ENCODE measurements at regions not wholly inside any gene's neighbourhood (a gene's known extent, or its start where the extent isn't known, plus 50 kb on each side); places are given as distances from the start of the nearest gene placed in this dataset.

DNA sequence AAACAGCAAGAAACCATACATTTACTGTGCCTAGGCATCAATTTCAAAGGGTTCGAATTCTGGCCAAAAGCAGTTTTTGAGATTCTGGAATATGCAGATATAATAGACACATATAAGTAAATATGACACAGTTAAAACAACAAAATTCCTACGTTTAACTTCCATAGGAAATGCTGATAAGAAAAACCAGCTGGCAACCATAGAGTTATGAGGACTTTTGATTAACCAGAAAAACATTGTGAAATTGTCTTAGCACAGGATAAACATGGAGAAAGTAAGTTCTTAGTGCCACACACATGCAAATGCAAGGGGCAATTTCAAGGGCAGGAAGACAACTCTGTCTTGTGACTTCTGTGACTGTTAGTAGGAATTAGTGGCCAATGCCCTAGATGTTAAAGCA lies 702.1 kb downstream of the TNS3 start:
- TF ChIP-seq, protein P1, sequence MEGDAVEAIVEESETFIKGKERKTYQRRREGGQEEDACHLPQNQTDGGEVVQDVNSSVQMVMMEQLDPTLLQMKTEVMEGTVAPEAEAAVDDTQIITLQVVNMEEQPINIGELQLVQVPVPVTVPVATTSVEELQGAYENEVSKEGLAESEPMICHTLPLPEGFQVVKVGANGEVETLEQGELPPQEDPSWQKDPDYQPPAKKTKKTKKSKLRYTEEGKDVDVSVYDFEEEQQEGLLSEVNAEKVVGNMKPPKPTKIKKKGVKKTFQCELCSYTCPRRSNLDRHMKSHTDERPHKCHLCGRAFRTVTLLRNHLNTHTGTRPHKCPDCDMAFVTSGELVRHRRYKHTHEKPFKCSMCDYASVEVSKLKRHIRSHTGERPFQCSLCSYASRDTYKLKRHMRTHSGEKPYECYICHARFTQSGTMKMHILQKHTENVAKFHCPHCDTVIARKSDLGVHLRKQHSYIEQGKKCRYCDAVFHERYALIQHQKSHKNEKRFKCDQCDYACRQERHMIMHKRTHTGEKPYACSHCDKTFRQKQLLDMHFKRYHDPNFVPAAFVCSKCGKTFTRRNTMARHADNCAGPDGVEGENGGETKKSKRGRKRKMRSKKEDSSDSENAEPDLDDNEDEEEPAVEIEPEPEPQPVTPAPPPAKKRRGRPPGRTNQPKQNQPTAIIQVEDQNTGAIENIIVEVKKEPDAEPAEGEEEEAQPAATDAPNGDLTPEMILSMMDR (IDR thresholded peaks at IDR 0.05; ENCODE audit: low read depth, low read length): no peak
- no peak for TF ChIP-seq POLR2A (IDR thresholded peaks at IDR 0.05; ENCODE audit: extremely low read depth, insufficient read length)
